Pulmonary artery endothelial cell (primary cell): ENCODE measurements at regions not wholly inside any gene's neighbourhood (a gene's known extent, or its start where the extent isn't known, plus 50 kb on each side); places are given as distances from the start of the nearest gene placed in this dataset.
"Not testable (repeated sequence)": the region's sequence is repeated elsewhere in the genome, so short reads cannot be mapped to it uniquely, and the experiment has no call there.

ENCODE experiments used
- DNase-seq: peaks from one replicate; pipeline ENCODE4 v3.0.0-alpha.2; 2011; ENCODE audit warnings: low read depth, low spot score

DNA sequence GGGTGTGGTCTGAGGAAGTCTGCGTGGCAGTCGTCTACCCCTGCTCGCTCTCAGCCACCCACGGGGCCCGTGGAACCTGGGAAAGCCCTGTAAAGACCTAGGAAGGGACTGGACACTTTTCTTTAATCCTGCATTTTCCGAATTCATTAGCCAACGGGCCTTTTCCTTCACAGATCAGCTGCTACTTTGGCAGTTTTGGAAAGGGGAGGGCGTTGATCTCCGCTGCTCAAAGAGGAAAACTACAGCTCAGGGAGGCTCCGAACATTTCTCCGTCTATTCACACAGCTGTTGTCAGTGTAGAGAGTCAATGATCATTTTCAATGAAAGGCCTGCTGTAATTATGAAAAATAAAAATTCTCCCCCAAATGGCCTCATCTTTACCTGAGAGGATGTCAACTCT is 450.1 kb upstream of the MKI67 start:
- no peak for DNase-seq

GRCh38 chr10:128576943-128577670 is 450.9 kb upstream of the MKI67 start:
- DNase-seq: no peak

DNA sequence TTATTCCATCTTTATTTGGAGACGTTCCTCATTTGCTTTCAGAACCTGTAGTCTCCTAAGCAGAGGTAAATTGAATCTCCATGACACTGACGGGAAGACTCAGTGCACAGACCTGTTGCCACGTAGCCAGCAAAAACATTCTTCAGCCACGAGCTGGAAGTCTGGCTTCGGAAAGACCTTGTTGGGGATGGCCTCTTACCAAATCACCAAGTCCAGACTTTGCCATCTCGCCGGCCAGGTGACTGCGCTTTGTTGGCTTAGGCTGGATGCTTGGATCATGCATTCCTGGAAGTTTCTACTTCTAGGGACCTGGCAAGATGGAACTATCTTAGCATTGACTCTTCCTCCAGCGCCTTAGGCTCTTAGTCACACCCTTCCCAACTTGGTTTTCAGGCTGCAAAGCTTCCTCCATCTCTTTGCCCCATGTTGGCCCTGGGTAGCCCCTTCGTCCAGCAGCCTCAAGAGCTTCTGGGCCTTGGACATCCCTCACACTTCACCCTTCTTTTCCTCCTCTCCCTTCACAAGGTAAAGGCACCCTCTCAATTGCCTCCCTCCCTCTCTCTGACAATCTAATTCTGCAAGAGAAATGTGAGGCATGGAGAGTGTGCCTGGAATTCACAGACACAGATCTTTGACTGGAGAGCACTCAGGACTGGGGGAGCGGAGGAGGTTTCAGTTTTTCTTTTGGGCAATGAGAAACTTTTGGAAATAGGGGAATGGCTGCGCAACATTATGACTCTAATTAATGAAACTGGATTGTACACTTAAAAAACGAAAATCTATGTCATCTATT is 451.9 kb upstream of the MKI67 start:
- no peak for DNase-seq

- DNase-seq: no peak
These were observed 452.5 kb upstream of the MKI67 start for GRCh38 chr10:128578766-128579165.

GRCh38 chr10:128579280-128579865 is 453.1 kb upstream of the MKI67 start:
- DNase-seq: no peak

GRCh38 chr10:128579901-128580300 is 453.7 kb upstream of the MKI67 start:
- DNase-seq: no peak

GRCh38 chr10:128583125-128583524 is 456.9 kb upstream of the MKI67 start:
- DNase-seq: not testable (repeated sequence)

GRCh38 chr10:128586599-128586998 is 460.4 kb upstream of the MKI67 start:
- DNase-seq: not testable (repeated sequence)

DNA sequence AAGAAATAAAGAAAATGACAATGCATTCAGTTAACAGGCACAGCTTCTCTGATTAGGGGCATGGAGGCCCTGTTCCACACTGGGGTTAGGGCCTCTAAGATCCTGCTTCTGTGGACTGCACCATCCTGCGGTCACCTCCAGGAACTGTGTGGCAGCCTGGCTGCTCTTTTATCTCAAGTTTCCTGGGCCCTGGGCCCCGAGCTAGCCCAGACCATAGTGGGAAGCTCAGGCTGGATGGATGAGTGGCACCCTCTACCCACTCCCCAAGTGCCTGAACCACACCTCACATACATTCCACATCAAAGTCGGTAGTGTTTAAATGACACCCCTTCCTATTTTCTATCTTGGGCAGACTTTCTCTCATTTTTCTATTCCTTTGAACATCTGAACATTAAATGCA is 461.5 kb upstream of the MKI67 start:
- no peak for DNase-seq

DNA sequence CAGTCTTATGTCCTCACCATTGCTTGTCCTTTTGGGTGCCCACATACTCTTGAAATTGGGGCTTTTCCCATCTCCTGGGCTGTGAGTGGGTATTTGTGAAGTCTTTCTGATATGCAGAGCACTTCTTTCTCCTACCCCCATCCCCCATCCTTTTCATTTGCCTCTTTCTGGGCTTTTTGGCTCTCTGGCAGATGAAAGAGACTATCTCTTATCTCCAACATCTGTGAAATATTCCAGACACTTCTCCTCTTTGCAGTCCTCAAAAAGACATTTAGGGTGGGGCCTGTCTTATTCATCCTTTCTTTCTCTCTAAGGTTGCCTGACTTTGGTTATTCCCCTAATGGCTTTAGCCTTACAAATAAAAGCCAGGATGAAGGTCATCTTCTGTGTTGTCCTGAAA is 462.2 kb upstream of the MKI67 start:
- no peak for DNase-seq

DNA sequence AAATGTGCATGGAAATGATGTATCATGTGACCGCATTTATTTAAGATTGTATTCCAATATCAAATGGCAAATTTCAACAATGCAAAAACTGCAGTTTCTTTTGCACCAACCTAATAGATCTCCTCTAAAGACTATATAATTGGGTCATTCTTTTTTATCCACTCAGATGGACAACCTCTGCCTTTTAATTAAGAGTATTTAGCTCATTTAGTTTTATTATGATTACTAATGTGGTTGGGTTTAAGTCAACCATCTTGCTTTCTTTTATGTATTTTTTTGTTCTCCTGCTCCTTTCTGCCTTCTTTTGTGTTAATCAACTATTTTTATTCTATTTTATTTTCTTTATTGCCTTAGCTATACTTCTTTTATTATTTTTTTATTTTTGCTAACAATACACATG is 468.5 kb upstream of the MKI67 start:
- DNase-seq: no peak

DNA sequence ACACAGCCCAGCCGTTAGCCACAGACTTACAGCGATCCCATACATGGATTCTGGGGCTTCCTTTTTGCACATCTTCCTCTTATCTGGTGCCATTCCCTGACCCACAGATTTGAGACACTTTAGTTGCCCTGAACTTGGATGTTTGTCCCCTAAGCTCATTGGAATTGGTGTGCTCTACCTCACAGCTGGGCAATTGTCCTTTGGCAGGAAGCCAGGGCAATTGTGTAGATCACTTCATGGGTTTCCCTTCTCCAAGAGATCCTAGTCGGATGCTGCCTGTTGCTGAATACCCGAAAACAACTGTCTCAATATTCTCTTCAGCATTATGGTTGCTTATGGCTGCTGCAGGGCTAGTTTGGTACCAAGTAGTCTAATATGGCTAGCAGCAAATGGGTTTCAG is 470.7 kb upstream of the MKI67 start:
- no peak for DNase-seq

- DNase-seq: no peak
These were observed 472.8 kb upstream of the MKI67 start for GRCh38 chr10:128599030-128599429.

GRCh38 chr10:128599538-128599937 is 473.3 kb upstream of the MKI67 start:
- DNase-seq: no peak

DNA sequence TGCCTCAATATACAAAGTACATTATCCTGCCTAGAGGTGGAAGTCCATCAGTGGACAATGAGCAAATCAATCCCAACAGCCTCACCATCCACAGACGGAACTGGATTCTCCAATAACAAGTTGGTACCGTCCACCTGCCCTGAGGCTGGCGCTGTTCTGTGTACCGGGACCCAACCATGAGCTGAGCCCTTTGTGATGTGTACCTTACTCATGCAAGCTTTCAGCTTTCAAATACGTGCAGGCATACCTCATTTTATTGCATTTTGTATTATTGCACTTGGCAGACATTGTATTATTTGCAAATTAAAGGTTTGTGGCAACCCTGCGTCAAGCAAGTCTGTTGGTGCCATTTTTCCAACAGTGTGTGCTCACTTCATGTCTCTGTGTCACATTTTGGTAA is 476.0 kb upstream of the MKI67 start:
- no peak for DNase-seq

DNA sequence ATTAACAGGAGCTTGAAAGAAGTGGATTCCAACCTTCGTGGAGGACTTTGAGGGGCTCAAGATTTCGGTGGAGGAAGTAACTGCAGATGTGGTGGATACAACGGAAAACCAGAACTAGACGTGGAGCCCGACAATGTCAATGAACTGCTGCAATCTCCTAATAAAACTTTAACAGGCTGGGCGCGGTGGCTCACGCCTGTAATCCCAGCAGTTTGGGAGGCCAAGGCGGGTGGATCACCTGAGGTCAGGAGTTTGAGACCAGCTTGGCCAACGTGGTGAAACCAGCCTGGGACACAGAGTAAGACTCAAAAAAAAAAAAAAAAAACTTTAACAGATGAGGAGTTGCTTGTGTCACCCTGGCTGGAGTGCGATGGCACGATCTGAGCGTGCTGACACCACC is 477.8 kb upstream of the MKI67 start:
- DNase-seq: no peak

DNA sequence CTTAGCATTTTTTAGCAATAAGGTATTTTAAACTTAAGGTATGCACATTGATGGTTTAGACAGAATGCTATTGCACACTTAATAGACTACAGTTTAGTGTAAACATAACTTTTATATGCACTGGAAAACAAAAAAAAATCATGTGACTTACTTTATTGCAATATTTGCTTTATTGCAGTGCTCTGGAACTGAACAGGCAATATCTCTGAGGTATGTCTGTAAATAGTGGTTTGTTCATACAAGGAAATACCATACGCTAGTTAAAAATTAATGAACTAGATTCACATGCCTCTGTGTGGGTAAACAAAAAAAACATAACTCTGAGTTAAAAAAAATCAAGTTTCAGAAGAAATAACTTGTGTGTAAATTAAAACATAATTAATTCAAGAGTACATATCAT is 479.0 kb upstream of the MKI67 start:
- no peak for DNase-seq

DNA sequence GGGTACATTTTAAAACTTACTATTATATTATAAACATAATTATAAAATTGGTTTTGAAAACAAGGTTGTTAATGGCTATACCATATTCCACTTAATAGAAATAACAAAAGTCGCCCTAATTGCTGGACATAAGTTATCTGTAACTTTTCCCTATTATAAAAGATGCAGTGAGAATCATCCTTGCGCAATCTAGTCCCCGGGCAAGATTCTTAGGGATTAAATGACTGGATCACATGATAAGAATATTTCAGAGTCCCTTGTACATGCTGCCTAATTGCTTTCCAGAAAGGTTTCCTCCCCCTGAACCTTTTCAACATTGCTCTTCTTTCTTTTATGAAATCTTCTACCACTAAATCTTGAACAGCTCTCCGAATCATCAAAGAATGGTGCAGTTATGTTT is 479.8 kb upstream of the MKI67 start:
- no peak for DNase-seq

- DNase-seq: no peak
These were observed 482.6 kb upstream of the MKI67 start for GRCh38 chr10:128608791-128609190.

- DNase-seq: no peak
These were observed 483.2 kb upstream of the MKI67 start for GRCh38 chr10:128609460-128609859.

GRCh38 chr10:128610113-128610512 is 483.9 kb upstream of the MKI67 start:
- no peak for DNase-seq

DNA sequence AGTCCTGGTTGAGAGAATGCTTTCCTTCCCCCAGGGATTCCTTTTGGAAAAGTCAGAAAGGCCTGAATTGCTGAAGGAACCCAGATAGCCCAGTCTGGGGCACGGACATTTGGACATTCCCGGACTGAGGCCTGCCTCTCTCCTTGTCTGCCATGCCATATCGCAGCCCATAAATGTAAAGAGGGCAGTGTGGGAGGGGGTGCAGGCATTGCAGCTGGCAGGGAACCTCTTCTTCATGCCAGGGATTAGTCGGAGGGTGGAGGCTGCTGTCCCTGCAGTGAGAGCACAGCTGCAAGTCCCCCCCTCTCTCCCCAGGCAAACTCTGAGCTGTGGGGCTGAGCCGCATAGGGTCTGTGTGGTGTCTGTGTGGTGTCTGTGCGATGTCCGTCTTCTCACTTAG is 486.0 kb upstream of the MKI67 start:
- DNase-seq: no peak

DNA sequence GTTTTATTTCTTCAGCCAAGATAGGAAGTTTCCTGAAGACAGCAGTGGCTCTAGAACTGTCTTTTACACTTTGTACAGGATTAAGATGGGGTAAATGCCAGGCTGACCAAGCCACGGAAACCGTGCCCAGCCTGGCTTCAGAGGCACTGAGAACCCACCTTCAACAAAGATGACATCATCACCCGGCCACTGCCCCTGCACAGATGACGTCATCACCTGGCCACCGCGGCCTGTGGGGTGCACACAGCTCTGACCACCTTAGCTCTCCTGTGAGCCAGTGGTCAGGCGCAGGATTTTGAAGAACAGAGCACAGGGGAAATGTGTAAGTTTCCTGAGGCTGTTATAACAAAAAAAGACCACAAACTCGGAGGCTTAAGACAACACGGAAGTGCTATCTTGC is 486.4 kb upstream of the MKI67 start:
- no peak for DNase-seq
